22Rv1 (cell line): ENCODE measurements at regions not wholly inside any gene's neighbourhood (a gene's known extent, or its start where the extent isn't known, plus 50 kb on each side); places are given as distances from the start of the nearest gene placed in this dataset.

Experiments used
- ZFX ChIP-seq: fragments of 450-650 bp; IDR thresholded peaks from 2 replicates; pipeline ENCODE4 v1.6.1; 2017; ENCODE audit warnings: antibody characterized with exemption, borderline replicate concordance
- TF ChIP-seq, protein P1 (sequence below): fragments of 450-650 bp; IDR thresholded peaks from 2 replicates; pipeline ENCODE4 v1.5.1; 2017; ENCODE audit warnings: mild to moderate bottlenecking

DNA sequence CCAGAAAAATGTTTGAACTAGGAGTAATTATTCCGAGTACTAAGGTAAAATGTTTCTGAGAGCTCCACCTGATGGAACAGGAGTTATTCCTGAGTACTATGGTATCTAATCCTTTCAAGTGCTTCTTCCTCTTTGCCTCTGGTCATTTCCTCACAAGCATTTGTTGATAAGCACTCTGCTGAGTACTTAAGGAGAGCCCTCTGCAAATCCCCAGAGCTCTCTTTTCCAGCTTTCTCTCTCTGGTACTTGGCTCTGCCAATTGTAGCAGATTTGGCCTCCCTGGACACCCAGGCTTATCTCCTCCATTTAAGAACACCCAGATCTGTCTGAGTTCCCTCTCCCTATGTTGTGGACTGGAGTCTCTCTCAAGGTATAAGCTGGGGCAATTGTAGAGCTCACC lies 457.0 kb downstream of the MN1 start:
- TF ChIP-seq, protein P1, sequence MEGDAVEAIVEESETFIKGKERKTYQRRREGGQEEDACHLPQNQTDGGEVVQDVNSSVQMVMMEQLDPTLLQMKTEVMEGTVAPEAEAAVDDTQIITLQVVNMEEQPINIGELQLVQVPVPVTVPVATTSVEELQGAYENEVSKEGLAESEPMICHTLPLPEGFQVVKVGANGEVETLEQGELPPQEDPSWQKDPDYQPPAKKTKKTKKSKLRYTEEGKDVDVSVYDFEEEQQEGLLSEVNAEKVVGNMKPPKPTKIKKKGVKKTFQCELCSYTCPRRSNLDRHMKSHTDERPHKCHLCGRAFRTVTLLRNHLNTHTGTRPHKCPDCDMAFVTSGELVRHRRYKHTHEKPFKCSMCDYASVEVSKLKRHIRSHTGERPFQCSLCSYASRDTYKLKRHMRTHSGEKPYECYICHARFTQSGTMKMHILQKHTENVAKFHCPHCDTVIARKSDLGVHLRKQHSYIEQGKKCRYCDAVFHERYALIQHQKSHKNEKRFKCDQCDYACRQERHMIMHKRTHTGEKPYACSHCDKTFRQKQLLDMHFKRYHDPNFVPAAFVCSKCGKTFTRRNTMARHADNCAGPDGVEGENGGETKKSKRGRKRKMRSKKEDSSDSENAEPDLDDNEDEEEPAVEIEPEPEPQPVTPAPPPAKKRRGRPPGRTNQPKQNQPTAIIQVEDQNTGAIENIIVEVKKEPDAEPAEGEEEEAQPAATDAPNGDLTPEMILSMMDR = no peak
- TF ChIP-seq ZFX = no peak
